Right cardiac atrium (tissue), 5 donors: ENCODE measurements at regions not wholly inside any gene's neighbourhood (a gene's known extent, or its start where the extent isn't known, plus 50 kb on each side); places are given as distances from the start of the nearest gene placed in this dataset.

ENCODE experiments used
- ATAC-seq, 2 donors: fragments of 200-7000 bp; cut with Tn5 transposase; one replicate each; pipeline versions ENCODE4 v1.8.0 to v1.9.1; 2020; ENCODE audit warnings: moderate library complexity in 2 of 2, mild to moderate bottlenecking in 1 of 2
- DNase-seq, 3 donors: peaks; one replicate each; pipeline ENCODE4 v3.0.0-alpha.2; 2020
- H3K27ac ChIP-seq: one replicate; pipeline ENCODE4 v1.5.1; 2013; ENCODE audit warnings: mild to moderate bottlenecking, low read length, control low read depth, moderate library complexity
- H3K27me3 ChIP-seq: one replicate; pipeline ENCODE4 v1.6.1; 2013; ENCODE audit not compliant: control insufficient read depth, insufficient read depth
- H3K4me1 ChIP-seq: one replicate; pipeline ENCODE4 v1.6.1; 2013; ENCODE audit warnings: low read length; ENCODE audit not compliant: control insufficient read depth, insufficient read depth
- H3K4me3 ChIP-seq: one replicate; pipeline ENCODE4 v1.5.1; 2013; ENCODE audit warnings: low read length, control low read depth
- H3K9me3 ChIP-seq: one replicate; pipeline ENCODE4 v1.6.1; 2013; ENCODE audit warnings: low read length; ENCODE audit not compliant: control insufficient read depth
- WGBS: extraction: QIAGEN DNeasy Blood & Tissue Kit; methylation state at CpG from one replicate; pipeline ENCODE4 v1.1.7; 2013; 5-methylcytosine and 5-hydroxymethylcytosine counted together
- intact Hi-C, 4 donors: fragments of 100-400 bp; cut with DNase I; formaldehyde crosslinking; loops; one replicate each; pipeline versions ENCODE4 v1.11.0 to v1.14.0; 2022 to 2023
- donor health status: healthy with polysubstance abuse.
- donor health status: DM: no; HTN: yes; CAD: no.
- donor health status: DM: no; HTN: no; CAD: no.
- donor health status: DM: no; HTN: yes; CAD: no; lungs with severe emphysema.
- donor health status: DM: yes; HTN: yes; CAD: no.

DNA sequence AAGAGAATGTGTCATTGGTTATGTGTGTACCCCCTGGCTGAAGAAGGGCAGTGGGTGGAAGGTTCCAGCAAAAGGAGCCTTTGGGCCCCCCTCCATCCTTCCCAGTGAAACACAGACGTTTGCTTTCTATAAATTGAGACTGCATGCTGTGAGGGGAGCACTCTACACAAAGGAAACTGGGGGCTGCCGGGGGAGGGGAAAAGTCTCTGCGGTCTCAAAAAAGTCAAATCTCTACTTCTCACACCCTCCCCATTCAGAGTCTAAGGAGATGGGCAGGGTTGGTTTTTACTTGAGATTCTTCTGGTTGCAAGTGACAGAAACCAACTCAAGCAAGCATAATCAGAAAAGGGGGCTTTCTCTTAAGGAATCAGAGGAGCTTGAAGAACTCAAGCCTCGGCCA is 50.1 kb upstream of the TLE3 start:
- 86% methylated on average over 4 of the region's 4 CpGs for WGBS
- intact Hi-C loops: no loop called here
- DNase-seq: no peak
- Histone ChIP-seq H3K4me1 (peaks cover 8% of the 10 kb centered on the region), H3K27ac (no peak overlapping the region), H3K9me3 (no peaks in the 10 kb centered on the region), H3K27me3 (no peaks in the 10 kb centered on the region), H3K4me3 (no peak overlapping the region)
- ATAC-seq: no peak
